ENCODE measurements at regions not wholly inside any gene's neighbourhood (a gene's known extent, or its start where the extent isn't known, plus 50 kb on each side); places are given as distances from the start of the nearest gene placed in this dataset.
A peak's percentile ranks its signal among the peaks of the same experiment; 100 is the strongest.
"Not testable (repeated sequence)": the region's sequence is repeated elsewhere in the genome, so short reads cannot be mapped to it uniquely, and the experiment has no call there.

DNA sequence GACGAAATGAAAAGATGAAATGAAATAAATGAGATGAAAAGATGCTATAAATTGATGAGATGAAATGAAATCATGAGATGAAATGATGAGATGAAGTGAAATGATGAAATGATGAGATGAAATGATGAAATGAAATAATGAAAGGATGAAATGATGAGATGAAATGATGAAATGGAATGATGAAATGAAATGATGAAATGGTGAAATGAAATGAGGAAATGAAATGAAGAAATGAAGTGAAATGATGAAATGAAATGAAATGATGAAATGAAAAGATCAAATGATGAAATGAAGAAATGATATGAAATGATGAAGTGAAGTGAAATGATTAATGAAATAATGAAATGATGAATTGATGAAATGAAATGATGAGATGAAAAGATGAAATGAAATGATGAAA lies 138.5 kb upstream of the ERV3-1 start:
- not testable (repeated sequence) for DNase-seq

DNA sequence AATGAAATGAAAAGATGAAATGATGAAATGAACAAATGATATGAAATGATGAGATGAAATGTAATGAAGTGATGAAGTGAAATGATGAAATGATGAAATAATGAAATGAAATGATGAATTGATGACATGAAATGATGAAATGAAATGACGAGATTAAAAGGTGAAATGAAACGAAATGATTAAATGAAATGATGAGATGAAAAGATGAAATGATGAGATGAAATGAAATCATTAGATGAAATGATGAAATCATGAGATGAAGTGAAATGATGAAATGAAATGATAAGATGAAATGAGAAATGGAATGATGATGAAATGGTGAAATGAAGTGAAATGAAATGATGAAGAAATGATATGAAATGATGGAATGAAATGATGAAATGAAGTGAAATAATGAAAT lies 138.1 kb upstream of the ERV3-1 start:
- DNase-seq = not testable (repeated sequence)

DNA sequence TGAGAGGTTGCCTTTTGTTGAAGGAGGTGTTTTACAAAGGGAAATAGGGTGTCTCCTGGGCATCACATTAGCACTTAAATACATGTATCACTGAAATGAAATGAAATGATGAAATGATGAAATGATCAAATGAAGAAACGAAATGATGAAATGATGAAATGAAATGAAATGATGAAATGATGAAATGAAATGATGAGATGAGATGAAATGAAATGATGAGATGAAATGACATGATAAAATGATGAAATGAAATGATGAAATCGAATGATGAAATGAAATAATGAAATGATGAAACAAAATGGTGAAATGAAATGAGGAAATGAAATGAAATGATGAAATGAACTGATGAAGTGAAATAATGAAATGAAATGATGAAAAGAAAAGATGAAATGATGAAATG lies 137.6 kb upstream of the ERV3-1 start:
- not testable (repeated sequence) for DNase-seq

DNA sequence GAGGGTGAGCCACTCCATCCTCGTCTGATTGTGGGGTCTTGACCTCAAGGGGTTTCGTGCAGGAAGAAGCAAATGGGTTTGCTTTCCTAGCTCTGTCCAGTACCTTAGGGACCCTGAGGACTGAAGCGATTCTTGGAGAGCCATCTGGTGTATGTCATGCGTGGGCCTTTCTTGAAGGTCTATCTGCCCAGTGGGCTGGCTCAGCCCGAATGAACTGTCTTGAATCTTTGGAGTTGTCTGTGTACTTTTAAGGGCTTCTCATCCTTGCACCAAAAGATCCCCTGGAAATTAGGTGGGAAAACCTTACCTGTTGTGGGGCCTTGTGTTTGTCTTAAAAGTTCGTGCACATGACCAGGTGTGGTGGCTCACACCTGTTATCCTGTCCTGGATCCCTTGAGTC lies 135.4 kb upstream of the ERV3-1 start:
- DNase-seq = not testable (repeated sequence)

- DNase-seq = not testable (repeated sequence)
These were observed 134.9 kb upstream of the ERV3-1 start for GRCh38 chr7:65141405-65141778.

GRCh38 chr7:65140543-65141404 lies 134.3 kb upstream of the ERV3-1 start:
- DNase-seq = not testable (repeated sequence)

DNA sequence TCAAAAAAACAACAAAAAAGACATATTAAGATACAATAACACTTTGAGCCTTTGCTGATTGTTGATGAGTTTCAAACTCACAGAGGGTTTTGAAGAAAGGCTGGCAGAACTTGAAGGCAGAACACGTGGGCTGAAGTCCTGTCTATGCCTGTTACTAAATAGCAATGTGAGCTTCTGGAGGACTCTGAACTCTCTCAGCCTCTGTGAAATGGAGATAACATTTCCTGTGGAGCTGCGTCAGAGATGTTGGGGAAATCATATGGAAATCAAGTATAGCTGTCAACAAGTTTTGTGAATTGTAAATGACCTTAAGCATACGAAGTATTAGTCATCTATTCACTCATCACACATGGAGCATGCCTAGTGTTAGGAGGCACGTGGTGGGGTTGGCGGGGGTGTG lies 130.4 kb upstream of the ERV3-1 start:
- not testable (repeated sequence) for DNase-seq

- DNase-seq = not testable (repeated sequence)
These were observed 126.6 kb upstream of the ERV3-1 start for GRCh38 chr7:65133087-65133486.

DNA sequence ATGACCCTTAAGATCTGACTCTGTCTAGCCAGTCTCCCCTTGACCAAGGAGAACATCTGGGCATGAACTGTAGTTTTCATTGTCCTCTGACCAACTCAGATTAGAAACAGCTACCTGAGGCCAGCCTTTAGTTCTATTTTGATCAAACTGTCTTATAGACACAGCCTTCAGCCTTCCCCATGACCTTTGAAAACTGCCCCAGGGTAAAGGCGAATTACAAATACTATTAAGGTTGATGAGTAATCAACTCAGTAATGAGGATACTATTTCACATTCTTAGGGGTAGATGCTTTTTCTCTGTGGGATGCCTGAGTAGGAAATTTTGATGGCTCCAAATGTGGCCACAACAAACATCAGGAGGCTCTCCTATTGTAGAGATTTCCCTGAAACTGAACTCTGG lies 125.8 kb upstream of the ERV3-1 start:
- not testable (repeated sequence) for DNase-seq

DNA sequence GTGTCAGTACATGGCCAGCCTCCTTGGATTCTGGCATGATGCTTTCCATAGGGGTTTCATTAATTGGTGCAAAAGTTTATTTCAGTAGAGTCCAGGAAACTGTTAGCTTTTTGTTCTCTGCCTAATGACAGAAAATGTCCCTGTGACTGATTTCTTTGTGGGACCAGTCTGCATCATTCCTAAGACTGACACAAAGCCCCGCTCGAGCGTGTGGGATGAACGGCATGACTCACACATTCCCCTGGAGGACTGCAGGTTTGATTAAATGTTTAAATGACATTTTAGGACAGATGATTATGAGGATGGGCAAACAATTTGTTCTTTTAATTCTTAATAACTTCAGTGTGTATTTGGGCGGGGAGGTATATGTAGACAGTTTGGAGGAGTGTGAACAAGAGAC lies 120.9 kb upstream of the ERV3-1 start:
- not testable (repeated sequence) for DNase-seq

DNA sequence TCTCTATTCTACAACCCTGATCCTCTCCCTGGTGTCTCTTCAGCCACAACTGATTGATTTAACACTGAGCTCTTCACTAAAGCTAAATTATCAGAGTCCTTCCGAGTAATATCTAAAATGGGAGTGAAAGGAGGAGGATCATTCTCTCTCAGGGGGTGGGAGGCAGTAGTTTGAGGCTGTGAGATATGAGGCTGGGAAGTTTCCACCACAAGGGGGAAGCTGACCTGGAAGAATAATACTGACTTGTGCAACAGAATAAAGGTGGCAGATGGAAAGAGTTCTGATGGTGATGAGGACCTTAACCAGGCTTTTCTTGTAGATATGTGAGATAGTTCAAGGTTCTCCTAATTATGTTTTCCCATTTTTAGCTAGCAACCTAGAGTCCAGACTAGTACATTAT lies 118.1 kb upstream of the ERV3-1 start:
- DNase-seq = not testable (repeated sequence)

DNA sequence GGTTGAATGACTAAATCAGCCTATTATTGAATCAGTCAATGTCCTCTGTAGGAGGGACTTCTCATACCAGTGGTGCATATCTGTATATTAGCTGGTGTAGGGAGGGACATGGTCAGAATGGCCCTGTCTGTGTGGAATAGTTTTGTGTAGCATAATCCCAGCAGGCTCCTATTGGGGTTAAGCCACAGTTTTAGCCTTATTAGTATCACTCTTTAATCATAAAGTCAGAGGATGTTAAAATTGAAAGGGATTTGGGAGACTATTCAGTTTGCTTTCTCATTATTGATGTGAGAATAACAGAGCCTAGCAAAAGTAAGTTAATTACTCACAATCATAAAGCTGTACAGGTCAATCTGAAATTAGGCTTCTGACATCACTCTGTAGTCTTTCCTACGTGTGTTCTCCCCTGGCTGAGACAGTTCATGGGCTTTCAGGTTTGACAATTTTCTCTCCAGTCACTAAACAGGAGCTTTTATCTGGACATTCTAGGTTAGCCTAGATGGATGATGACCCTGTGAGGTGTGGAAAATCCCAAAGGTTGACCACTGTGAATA lies 99.2 kb upstream of the ERV3-1 start:
- not testable (repeated sequence) for DNase-seq

- not testable (repeated sequence) for DNase-seq
These were observed 94.0 kb upstream of the ERV3-1 start for GRCh38 chr7:65100499-65100898.

GRCh38 chr7:65081669-65082055 lies 75.2 kb upstream of the ERV3-1 start:
- not testable (repeated sequence) for DNase-seq

DNA sequence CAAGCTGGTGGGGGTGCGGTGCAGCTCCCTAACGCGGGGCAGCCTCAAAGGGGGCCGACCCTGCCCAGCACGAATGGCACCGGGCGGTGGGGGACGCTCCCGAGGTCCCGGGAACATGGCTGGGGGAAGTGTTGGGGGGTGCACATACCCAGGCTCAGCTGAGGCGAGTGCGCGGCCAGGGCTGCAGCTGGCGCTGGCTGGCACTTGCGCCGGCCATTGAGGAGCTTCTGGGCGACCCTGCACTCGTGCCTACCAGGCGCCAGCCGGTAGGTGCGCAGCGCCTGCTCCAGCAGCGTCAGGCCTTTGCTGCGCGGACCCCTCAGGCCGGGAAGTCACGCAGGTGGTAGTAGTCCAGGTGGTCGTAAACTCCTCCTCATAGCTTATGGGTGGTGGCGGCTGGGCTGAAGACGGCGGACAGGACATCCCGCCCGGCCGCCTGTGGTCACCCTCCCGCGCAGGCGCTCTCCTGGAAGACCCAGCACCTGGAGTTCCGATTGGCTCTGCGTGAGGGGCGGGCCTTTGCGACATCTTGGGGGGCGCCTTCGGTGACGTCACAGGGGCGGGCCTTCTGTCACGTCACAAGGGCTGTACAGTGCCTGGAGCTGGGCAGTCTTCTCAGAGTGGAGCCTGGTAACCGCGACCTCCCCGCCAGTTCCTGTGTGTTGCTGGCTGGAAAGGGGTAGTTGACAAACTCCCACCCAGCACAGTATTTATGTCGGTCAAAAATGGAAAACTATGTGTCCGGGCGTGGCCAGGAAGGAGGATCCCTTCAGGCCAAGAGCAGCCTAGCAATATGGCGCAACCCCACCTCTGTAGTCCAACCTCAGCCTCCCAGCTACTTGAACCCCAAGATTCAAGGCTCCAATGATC lies 74.5 kb upstream of the ERV3-1 start:
- peak; percentile 78 to 89 (median 86) for DNase-seq

GRCh38 chr7:65074959-65075358 lies 68.5 kb upstream of the ERV3-1 start:
- DNase-seq = not testable (repeated sequence)

DNA sequence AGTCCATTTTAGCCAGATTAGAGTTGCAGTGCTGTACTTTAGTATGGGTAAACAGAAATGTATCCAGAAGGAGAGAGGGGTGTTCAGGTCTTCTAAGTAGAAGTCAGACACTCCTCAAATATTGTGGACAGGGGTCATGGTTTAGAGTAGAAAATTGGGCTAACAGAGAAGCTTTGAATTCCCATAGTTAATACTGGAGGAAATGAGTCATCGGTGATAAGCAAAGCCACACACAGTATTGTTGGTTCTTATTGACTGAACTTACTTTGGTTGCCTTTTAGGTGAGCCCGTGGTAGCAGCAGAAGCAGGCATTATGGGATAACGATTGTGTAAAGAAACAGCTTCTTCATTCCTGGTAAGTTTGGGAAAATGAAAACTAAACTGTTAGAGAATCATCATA lies 66.7 kb upstream of the ERV3-1 start:
- not testable (repeated sequence) for DNase-seq

GRCh38 chr7:65071854-65072431 lies 65.5 kb upstream of the ERV3-1 start:
- DNase-seq = not testable (repeated sequence)

DNA sequence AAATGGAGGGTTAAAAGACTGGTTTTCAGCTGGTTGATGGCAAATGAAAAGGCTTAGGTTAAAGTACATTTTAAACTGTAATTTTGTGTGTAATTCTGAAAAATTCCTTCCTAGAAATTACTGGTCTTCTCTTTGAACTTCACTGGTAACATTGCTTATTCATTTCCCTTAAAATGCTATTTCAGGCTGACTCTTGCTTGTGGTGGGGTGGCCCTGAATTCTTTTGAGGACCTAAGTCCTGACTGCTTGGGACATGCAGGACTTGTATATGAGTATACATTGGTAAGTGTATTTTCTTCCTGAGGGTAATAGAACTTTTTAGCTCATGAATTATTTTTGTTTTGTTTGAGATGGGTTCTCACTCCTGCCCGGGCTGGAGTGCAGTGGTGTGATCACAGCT lies 63.0 kb upstream of the ERV3-1 start:
- DNase-seq = not testable (repeated sequence)

DNA sequence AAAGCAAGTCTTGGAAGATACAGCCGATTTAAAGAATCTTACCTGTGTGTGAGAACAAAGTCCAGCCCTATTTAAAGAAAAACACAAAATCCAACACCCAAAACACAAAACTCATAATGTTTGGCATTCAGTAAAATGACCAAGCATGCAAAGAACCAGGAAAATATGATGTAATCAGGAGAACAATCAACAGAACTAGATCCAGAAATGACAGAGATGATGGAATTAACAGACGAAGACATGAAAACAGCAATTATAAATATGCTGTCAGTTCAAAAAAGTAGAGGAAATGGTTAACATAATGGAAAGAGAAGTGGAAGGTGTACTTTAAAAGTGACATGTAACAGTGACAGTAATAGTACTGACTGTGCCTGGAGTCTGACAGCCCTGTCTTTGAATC lies 56.1 kb upstream of the ERV3-1 start:
- DNase-seq = not testable (repeated sequence)

GRCh38 chr7:65059247-65059646 lies 52.8 kb upstream of the ERV3-1 start:
- DNase-seq = not testable (repeated sequence)
